ENCODE measurements at regions not wholly inside any gene's neighbourhood (a gene's known extent, or its start where the extent isn't known, plus 50 kb on each side); places are given as distances from the start of the nearest gene placed in this dataset.

DNA sequence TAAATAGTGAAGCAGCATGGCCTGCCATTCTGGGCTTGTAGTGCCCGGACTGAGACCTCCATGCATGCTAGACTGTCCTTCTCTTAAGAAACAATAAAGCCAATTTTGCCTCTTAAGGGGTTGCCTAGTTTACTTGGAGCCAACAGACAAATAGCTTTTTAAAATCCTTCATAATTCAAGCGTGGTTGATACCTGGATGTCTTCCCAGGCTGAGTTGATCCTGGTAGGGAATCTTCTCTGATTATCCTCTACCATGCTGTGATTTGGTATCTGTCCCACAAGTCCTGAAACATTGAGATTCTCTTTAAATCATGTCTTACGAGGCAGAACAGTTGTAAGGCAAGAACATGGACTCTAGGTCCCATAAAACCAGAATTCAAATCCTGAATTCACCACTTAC, 359.6 kb upstream of the CCL2 start:
- intact Hi-C loops (cut with micrococcal nuclease) = no loop called here
- FAIRE-seq (no peak), DNase-seq (ENCODE audit: low read depth, low spot score) (no peak)
- H3K9me3 ChIP-seq (replicated peaks; ENCODE audit: control insufficient read depth, insufficient read depth, low read length) = no peaks in the 10 kb centered on the region
- H3K4me1 ChIP-seq (ENCODE audit: control insufficient read depth, extremely low read depth, insufficient read depth, low read length) = no peaks in the 10 kb centered on the region
- H3K27me3 ChIP-seq (ENCODE audit: control insufficient read depth in 2 of 2, insufficient read depth in 2 of 2, low read length in 2 of 2) = no peaks in the 10 kb centered on the region
- no peak for TF ChIP-seq GATA2 (IDR thresholded peaks at IDR 0.05; ENCODE audit: insufficient read depth, insufficient read length, low read depth, low read length)
- TF ChIP-seq, protein P1, sequence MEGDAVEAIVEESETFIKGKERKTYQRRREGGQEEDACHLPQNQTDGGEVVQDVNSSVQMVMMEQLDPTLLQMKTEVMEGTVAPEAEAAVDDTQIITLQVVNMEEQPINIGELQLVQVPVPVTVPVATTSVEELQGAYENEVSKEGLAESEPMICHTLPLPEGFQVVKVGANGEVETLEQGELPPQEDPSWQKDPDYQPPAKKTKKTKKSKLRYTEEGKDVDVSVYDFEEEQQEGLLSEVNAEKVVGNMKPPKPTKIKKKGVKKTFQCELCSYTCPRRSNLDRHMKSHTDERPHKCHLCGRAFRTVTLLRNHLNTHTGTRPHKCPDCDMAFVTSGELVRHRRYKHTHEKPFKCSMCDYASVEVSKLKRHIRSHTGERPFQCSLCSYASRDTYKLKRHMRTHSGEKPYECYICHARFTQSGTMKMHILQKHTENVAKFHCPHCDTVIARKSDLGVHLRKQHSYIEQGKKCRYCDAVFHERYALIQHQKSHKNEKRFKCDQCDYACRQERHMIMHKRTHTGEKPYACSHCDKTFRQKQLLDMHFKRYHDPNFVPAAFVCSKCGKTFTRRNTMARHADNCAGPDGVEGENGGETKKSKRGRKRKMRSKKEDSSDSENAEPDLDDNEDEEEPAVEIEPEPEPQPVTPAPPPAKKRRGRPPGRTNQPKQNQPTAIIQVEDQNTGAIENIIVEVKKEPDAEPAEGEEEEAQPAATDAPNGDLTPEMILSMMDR (IDR thresholded peaks at IDR 0.05; ENCODE audit: extremely low read depth in 1 of 2, insufficient read depth in 1 of 2, low read depth in 1 of 2, low read length in 2 of 2) = no peak
- TF ChIP-seq FOS (IDR thresholded peaks at IDR 0.05; ENCODE audit: borderline replicate concordance, insufficient read depth, low read length) = no peak
- TF ChIP-seq EZH2 (IDR thresholded peaks at IDR 0.05; ENCODE audit: borderline replicate concordance, low read depth, low read length, severe bottlenecking) = no peak
- TF ChIP-seq, protein P2, sequence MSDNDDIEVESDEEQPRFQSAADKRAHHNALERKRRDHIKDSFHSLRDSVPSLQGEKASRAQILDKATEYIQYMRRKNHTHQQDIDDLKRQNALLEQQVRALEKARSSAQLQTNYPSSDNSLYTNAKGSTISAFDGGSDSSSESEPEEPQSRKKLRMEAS (IDR thresholded peaks at IDR 0.05; ENCODE audit: insufficient read depth, insufficient read length) = no peak
- TF ChIP-seq MYC (IDR thresholded peaks at IDR 0.05; ENCODE audit: low read depth, low read length) = no peak
- TF ChIP-seq JUN (IDR thresholded peaks at IDR 0.05; ENCODE audit: borderline replicate concordance, insufficient read depth, insufficient read length, low read depth) = no peak
- TF ChIP-seq POLR2A (IDR thresholded peaks at IDR 0.05; ENCODE audit: low read depth, low read length) = no peak
- TF ChIP-seq POLR2AphosphoS5 (IDR thresholded peaks at IDR 0.05; ENCODE audit: insufficient read depth, low read depth, low read length) = no peak
- no peaks in the 10 kb centered on the region for H3K9me1 ChIP-seq (replicated peaks; ENCODE audit: control insufficient read depth, extremely low read depth, insufficient read depth, low read length)
- H3K4me2 ChIP-seq (ENCODE audit: insufficient read depth, low read length) = no peak overlapping the region
- H3K79me2 ChIP-seq (ENCODE audit: control insufficient read depth, insufficient read depth, low read length) = no peaks in the 10 kb centered on the region
- no peak overlapping the region for H3K27ac ChIP-seq (ENCODE audit: insufficient read depth, low read depth, low read length)
- POLR2A ChIA-PET = no interaction called here
- no peaks in the 10 kb centered on the region for H4K20me1 ChIP-seq (replicated peaks; ENCODE audit: control insufficient read depth, extremely low read depth, insufficient read depth, low read length)
- BruUV-seq (replicated peaks) = no TSS peak
- dilution Hi-C loops (cut with MboI; ENCODE audit: extremely low pct_ligation_motif_present, low sequenced_read_pairs) = no loop called here
- no peak overlapping the region for H2AFZ ChIP-seq (ENCODE audit: low read depth, low read length)
- CTCF ChIA-PET = no interaction called here
- H3K9ac ChIP-seq (replicated peaks; ENCODE audit: extremely low read depth, insufficient read depth, low read length) = no peak overlapping the region
- no peak overlapping the region for H3K4me3 ChIP-seq (replicated peaks in 1 of 3; ENCODE audit: insufficient read depth in 1 of 3, low read depth in 1 of 3, low read length in 3 of 3)
- no peaks in the 10 kb centered on the region for H3K36me3 ChIP-seq (ENCODE audit: control insufficient read depth in 2 of 2, extremely low read depth in 1 of 2, insufficient read depth in 2 of 2, low read length in 2 of 2)

Measured in endothelial cell of umbilical vein (primary cell).